ENCODE measurements at regions not wholly inside any gene's neighbourhood (a gene's known extent, or its start where the extent isn't known, plus 50 kb on each side); places are given as distances from the start of the nearest gene placed in this dataset.

GRCh38 chr3:181796641-181797040 is 84.9 kb downstream of the SOX2 start:
- TF ChIP-seq CTCF (IDR thresholded peaks at IDR 0.05) (no peak), EP300 (IDR thresholded peaks at IDR 0.05; ENCODE audit: borderline replicate concordance in 1 of 2, low read depth in 1 of 2, low read length in 1 of 2) (no peak), POLR2AphosphoS5 (IDR thresholded peaks at IDR 0.05; ENCODE audit: low read depth, low read length) (no peak), TAF1 (IDR thresholded peaks at IDR 0.05; ENCODE audit: borderline replicate concordance, low read depth, low read length) (no peak), SIN3A (IDR thresholded peaks at IDR 0.05; ENCODE audit: borderline replicate concordance, low read depth, low read length) (no peak), RAD21 (IDR thresholded peaks at IDR 0.05; ENCODE audit: low read length) (no peak), NRF1 (IDR thresholded peaks at IDR 0.05; ENCODE audit: low read depth, low read length) (no peak), SMC3 (IDR thresholded peaks at IDR 0.05; ENCODE audit: low read depth, low read length) (no peak), MAX (IDR thresholded peaks at IDR 0.05; ENCODE audit: low read depth) (no peak), FOXJ3 (CRISPR knock-in tag; IDR thresholded peaks at IDR 0.05) (no peak)

Measured in SK-N-SH (cell line).